ENCODE measurements at regions not wholly inside any gene's neighbourhood (a gene's known extent, or its start where the extent isn't known, plus 50 kb on each side); places are given as distances from the start of the nearest gene placed in this dataset.

DNA sequence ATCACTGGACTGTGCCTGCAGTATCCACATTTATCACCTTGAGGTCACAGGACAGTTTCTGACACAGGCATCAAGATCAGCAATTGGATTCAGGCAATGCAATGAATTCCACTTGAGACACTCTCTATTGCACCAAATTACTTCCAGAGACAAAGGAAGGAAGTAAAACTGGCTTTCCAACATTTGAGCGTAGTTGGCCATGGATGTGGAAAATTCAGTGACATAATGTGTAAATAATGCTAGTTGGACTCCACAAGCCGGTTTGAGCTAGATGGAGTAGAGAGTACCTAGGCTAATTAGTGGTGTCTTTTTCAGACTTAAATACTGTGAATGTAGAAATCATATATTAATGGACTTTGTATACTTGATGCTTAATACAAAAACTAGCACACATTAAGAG lies 168.3 kb upstream of the SYT1 start:
- TF ChIP-seq, protein P1, sequence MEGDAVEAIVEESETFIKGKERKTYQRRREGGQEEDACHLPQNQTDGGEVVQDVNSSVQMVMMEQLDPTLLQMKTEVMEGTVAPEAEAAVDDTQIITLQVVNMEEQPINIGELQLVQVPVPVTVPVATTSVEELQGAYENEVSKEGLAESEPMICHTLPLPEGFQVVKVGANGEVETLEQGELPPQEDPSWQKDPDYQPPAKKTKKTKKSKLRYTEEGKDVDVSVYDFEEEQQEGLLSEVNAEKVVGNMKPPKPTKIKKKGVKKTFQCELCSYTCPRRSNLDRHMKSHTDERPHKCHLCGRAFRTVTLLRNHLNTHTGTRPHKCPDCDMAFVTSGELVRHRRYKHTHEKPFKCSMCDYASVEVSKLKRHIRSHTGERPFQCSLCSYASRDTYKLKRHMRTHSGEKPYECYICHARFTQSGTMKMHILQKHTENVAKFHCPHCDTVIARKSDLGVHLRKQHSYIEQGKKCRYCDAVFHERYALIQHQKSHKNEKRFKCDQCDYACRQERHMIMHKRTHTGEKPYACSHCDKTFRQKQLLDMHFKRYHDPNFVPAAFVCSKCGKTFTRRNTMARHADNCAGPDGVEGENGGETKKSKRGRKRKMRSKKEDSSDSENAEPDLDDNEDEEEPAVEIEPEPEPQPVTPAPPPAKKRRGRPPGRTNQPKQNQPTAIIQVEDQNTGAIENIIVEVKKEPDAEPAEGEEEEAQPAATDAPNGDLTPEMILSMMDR (tag by site-specific recombination; IDR thresholded peaks at IDR 0.05), result no peak
- TF ChIP-seq, protein P2, sequence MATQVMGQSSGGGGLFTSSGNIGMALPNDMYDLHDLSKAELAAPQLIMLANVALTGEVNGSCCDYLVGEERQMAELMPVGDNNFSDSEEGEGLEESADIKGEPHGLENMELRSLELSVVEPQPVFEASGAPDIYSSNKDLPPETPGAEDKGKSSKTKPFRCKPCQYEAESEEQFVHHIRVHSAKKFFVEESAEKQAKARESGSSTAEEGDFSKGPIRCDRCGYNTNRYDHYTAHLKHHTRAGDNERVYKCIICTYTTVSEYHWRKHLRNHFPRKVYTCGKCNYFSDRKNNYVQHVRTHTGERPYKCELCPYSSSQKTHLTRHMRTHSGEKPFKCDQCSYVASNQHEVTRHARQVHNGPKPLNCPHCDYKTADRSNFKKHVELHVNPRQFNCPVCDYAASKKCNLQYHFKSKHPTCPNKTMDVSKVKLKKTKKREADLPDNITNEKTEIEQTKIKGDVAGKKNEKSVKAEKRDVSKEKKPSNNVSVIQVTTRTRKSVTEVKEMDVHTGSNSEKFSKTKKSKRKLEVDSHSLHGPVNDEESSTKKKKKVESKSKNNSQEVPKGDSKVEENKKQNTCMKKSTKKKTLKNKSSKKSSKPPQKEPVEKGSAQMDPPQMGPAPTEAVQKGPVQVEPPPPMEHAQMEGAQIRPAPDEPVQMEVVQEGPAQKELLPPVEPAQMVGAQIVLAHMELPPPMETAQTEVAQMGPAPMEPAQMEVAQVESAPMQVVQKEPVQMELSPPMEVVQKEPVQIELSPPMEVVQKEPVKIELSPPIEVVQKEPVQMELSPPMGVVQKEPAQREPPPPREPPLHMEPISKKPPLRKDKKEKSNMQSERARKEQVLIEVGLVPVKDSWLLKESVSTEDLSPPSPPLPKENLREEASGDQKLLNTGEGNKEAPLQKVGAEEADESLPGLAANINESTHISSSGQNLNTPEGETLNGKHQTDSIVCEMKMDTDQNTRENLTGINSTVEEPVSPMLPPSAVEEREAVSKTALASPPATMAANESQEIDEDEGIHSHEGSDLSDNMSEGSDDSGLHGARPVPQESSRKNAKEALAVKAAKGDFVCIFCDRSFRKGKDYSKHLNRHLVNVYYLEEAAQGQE (tag by site-specific recombination; IDR thresholded peaks at IDR 0.05), result no peak

Measured in HEK293 (cell line).